ENCODE measurements at regions not wholly inside any gene's neighbourhood (a gene's known extent, or its start where the extent isn't known, plus 50 kb on each side); places are given as distances from the start of the nearest gene placed in this dataset.

- TF ChIP-seq CTCF (IDR thresholded peaks at IDR 0.05; ENCODE audit: borderline replicate concordance, extremely low read depth, low read length, poor library complexity, severe bottlenecking) = peak; percentile 50
- TF ChIP-seq EZH2 (IDR thresholded peaks at IDR 0.05; ENCODE audit: borderline replicate concordance, low read depth, low read length, severe bottlenecking) = no peak
Observed at GRCh38 chr3:147119989-147120388, 286.4 kb downstream of the ZIC4 start.
